HG03558 (cell line): ENCODE measurements at regions not wholly inside any gene's neighbourhood (a gene's known extent, or its start where the extent isn't known, plus 50 kb on each side); places are given as distances from the start of the nearest gene placed in this dataset.
"Not testable (repeated sequence)": the region's sequence is repeated elsewhere in the genome, so short reads cannot be mapped to it uniquely, and the experiment has no call there.

Experiments
- ATAC-seq: cut with Tn5 transposase; IDR thresholded peaks from one replicate; pipeline ENCODE4 v1.9.1; 2021; ENCODE audit warnings: moderate number of reproducible peaks; ENCODE audit not compliant: unreplicated experiment; ENCODE audit errors: extremely low read depth

GRCh38 chr3:109963831-109964230, 626.5 kb upstream of the DPPA4 start:
- no peak for ATAC-seq

DNA sequence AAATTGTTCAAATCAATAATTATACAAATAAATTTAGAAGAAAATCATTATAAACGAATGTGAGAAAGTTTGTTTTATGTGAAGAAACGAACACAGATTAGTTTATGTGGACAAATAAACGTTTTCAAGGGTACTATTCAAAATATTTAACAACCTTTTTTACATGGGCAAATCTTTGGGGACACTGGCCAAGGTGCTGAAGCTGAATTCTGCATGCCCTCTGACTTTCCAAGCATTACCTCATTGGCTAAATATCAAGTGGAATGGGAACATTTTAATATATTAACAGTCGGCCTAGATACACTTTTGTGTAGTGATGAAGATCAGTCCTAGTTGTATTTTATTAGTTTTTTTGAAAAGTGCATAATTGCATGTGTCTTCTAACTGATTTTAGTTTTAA, 636.4 kb upstream of the DPPA4 start:
- no peak for ATAC-seq

GRCh38 chr3:109977897-109978296, 640.6 kb upstream of the DPPA4 start:
- ATAC-seq: no peak

DNA sequence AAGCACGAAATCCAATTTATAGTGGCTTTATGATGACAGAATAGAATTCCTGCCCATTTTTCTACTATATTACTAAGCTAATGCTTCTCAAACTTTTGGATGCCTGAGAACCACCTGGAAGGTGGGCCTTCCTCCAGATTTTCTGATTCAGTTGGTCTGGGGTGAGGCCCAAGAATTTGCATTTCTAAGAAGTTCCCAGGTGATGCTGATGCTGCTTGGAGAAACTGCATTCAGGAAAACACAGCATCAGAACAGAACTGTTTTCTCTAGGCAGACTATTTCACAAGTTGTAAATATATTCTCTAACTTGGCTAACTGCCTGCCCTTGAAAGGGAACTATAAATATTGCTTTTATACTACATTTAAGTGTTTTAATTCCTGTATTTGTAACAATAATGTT, 644.9 kb upstream of the DPPA4 start:
- ATAC-seq: no peak

DNA sequence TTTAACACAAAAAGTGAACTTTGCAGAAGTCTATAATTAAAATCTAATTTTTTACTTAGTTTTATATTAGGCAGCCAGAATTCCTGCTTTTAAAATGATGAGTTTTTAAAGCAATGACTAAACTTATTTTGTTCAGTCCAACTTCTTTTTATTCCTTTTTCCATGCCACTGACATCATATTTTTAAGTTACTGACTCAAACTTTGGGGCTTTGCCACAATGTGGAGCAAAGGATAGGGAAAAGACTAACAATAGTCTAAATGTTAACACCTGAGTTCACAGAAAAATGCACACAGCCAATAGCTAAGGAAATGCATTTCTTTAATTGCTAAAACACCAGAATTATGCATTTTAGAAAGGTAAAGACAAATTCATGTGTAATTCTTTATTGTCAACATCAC, 647.6 kb upstream of the DPPA4 start:
- no peak for ATAC-seq

GRCh38 chr3:109985943-109986555, 648.7 kb upstream of the DPPA4 start:
- ATAC-seq: no peak

GRCh38 chr3:109994853-109995252, 657.5 kb upstream of the DPPA4 start:
- no peak for ATAC-seq

GRCh38 chr3:109995377-109995776, 658.0 kb upstream of the DPPA4 start:
- no peak for ATAC-seq

- not testable (repeated sequence) for ATAC-seq
Observed at GRCh38 chr3:110001905-110002304, 664.6 kb upstream of the DPPA4 start.

DNA sequence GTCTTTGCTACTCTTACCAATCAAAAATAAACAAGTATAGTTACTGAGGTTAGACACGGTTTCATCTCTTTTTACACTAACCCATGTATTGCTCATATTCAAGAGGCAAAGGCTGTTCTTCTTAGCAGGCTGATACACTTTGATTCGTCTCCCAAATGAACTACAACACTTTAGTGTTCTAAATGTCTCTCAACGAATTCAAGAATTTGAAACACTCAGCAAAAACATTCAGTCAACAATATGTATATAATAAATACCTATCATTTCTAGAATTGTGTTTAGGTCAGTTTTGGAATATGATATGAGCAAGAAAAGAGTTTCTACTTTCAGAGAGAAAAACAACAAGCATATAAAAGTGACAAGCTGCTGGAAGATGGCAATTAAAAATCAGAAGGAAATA, 669.6 kb upstream of the DPPA4 start:
- ATAC-seq: no peak

DNA sequence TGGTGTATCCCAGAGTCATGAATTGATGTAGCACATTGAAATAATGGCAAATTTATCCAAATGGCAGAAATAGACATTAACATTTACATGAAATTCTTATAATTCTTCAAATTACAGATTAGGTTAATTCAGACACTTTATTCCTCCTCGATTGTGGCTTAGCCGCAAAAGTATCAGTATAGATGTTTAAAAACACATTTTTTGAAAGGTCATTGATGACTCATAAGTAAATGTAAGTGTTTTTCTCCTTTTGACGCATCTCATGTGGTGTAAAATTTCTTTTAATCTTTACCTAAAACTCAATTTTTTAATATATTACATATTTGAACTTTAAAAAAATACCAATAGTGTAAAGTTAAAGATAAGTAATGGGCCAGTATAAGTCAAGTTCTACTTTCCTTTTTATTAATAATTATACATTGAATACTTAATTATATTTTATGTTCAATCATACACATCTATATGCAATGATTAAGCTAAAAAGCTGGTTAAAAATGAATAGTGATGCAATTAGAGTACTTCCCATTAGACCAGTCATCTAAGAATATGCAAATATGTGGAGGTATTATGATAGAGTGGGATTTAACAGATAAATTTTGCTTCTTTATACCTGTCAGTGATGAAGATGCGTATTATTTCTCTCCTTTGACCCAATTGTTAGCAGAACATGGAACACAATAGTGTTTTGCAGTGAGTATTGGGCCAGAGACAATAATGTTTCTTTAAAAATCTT, 678.1 kb upstream of the DPPA4 start:
- ATAC-seq: no peak

- ATAC-seq: no peak
Observed at GRCh38 chr3:110016235-110016815, 679.0 kb upstream of the DPPA4 start.

DNA sequence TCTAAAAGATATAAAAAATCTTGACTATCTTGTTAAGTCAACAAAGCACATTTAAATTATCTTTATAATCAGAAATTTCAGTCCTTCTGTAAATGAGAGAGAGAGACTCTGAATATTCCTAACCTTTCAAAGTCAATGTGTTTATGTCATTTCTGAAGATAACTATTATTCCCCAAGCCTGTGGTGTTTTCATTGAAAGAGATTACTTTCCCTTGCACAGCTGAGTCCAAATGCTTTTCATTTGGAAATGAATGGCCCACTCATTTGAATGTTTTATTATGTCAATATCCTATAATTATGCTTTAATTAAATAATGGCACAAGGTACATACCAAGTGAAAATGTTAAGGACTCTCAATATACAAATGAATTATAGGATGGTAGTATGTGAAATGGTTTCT, 680.0 kb upstream of the DPPA4 start:
- no peak for ATAC-seq

DNA sequence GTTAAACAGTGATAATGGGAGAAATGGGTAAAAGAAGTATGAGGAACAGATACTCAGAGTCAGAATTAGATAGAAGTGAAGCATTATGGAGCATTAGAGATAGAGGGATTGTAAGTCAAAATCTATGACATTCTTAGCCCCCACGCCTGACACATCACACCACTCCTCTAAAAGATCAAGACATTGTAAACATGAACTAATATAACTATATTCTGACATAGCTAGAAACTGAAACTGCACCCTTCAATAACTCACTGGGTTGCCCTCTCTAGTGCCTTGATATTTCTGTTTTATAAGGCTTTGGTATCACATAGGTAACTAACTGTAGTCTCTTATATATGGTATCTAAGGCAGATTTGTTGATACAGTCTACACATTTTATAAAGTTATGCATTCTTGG, 684.3 kb upstream of the DPPA4 start:
- ATAC-seq: no peak

DNA sequence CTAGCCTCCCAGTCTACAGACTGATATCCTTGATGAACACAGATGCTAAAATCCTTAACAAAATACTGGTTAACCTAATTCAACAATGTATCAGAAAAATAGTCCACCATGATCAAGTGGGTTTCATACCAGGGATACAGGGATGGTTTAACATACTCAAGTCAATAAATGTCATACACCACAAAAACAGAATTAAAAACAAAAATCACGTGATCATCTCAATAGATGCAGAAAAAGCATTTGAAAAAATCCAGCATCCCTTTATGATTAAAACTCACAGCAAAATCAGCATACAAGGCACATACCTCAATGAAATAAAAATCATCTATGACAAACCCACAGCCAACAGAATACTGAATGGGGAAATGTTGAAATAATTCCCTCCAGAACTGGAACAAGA, 685.7 kb upstream of the DPPA4 start:
- not testable (repeated sequence) for ATAC-seq

DNA sequence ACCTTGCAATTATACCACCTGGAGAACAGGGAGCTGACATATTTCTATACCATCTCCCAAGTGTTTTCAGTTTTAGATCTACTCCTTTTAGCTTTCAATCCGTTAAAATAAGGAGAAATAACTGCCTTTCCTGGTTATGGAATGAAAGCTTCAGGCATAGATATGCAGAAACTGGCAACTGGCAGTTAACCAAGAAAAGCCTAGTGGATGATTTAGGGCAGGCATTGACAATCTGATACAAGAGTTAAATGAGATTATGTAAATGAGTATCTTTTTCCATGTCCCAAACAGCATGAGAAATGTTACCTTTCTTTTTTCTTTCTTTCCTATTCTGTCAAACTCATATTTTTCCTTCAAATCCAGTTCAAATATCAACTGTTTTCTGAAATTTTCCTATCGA, 689.1 kb upstream of the DPPA4 start:
- no peak for ATAC-seq

GRCh38 chr3:110027446-110028080, 690.2 kb upstream of the DPPA4 start:
- no peak for ATAC-seq

- no peak for ATAC-seq
Observed at GRCh38 chr3:110031975-110032374, 694.6 kb upstream of the DPPA4 start.

- no peak for ATAC-seq
Observed at GRCh38 chr3:110059431-110059830, 722.1 kb upstream of the DPPA4 start.

DNA sequence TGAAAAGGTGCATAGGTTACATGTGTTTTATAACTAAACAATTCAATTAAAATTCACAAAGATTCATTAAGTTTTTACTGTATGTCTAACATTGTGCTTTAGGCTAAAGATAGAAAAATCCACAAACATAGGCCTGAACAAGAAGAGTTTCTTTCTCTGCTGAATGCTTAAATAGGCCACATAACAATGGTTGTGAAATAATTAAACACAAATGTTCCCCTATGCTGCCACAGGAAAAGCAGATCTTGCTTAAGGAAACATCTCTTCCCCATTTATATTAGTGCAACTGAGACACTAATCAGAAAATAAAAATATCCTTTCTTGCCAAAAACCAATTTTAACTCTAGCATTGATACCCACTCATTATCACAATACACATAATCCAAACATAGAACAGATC, 725.4 kb upstream of the DPPA4 start:
- no peak for ATAC-seq

- no peak for ATAC-seq
Observed at GRCh38 chr3:110063178-110063577, 725.8 kb upstream of the DPPA4 start.
